ENCODE measurements at regions not wholly inside any gene's neighbourhood (a gene's known extent, or its start where the extent isn't known, plus 50 kb on each side); places are given as distances from the start of the nearest gene placed in this dataset.

DNA sequence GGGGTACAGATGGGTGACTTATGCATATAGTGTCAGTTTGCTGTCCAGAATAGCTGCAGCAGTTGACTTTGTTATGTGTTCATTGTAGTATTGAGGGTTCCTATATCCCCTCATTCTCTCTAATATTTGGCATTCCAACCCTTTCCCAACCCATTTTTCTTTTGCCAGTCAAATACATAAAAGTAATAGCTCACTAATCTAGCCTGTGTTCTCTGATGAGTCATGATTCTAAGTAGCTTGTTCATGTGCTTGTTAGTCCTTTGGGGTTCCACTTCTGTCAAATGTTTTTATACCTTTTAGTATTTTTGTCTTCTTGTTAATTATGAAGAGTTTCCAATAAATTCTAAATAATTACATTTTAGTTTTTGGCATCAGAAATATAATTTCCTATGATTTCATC, 99.2 kb upstream of the MROH9 start:
- no peak overlapping the region for H4K8ac ChIP-seq (ENCODE audit: low read depth in 2 of 2, low read length in 2 of 2)
- no peak overlapping the region for H4K5ac ChIP-seq (ENCODE audit: low read depth, low read length)
- H3K14ac ChIP-seq (replicated peaks; ENCODE audit: low read depth, low read length): no peak overlapping the region
- H3K4me1 ChIP-seq (ENCODE audit: control insufficient read depth, insufficient read depth, low read length): no peaks in the 10 kb centered on the region
- H3K4ac ChIP-seq (ENCODE audit: low read depth, low read length): no peak overlapping the region
- H2AFZ ChIP-seq (replicated peaks; ENCODE audit: low read length, poor library complexity): no peak overlapping the region
- ATAC-seq (ENCODE audit: low read depth) (peak; percentile 32; the same call in 1 of the 2 replicates), DNase-seq (peak; percentile 19)
- H3K27me3 ChIP-seq (ENCODE audit: control insufficient read depth, insufficient read depth, low read length): no peaks in the 10 kb centered on the region
- dilution Hi-C loops (cut with HindIII; ENCODE audit: low sequenced_read_pairs, unreplicated experiment): no loop called here
- H2BK20ac ChIP-seq (ENCODE audit: low read depth, low read length): no peak overlapping the region
- no peak overlapping the region for H3K23ac ChIP-seq (ENCODE audit: low read depth, low read length)
- no peaks in the 10 kb centered on the region for H3K36me3 ChIP-seq (ENCODE audit: control insufficient read depth, insufficient read depth, low read length)
- H3K79me1 ChIP-seq (ENCODE audit: low read depth in 1 of 2, low read length in 2 of 2): no peaks in the 10 kb centered on the region
- H2BK15ac ChIP-seq (ENCODE audit: low read depth, low read length): no peak overlapping the region
- no peaks in the 10 kb centered on the region for H3K9me1 ChIP-seq (ENCODE audit: insufficient read depth, low read length)
- no peak overlapping the region for H3K27ac ChIP-seq (ENCODE audit: insufficient read depth, low read length)
- H4K20me1 ChIP-seq (ENCODE audit: insufficient read depth, low read length): no peaks in the 10 kb centered on the region
- TF ChIP-seq MXI1 (IDR thresholded peaks at IDR 0.05; ENCODE audit: borderline replicate concordance, low read depth, low read length): no peak
- no peak for TF ChIP-seq FOS (IDR thresholded peaks at IDR 0.05; ENCODE audit: low read depth, low read length)
- no peak for TF ChIP-seq CTCF (conservative IDR thresholded peaks at IDR 0.05; ENCODE audit: low read depth, low read length)
- no peak for TF ChIP-seq RCOR1 (IDR thresholded peaks at IDR 0.05; ENCODE audit: insufficient replicate concordance, low read length)
- no peak for TF ChIP-seq MAZ (IDR thresholded peaks at IDR 0.05; ENCODE audit: borderline replicate concordance, low read depth, low read length)
- no peak for TF ChIP-seq BHLHE40 (IDR thresholded peaks at IDR 0.05; ENCODE audit: low read depth, low read length)
- TF ChIP-seq, protein P1, sequence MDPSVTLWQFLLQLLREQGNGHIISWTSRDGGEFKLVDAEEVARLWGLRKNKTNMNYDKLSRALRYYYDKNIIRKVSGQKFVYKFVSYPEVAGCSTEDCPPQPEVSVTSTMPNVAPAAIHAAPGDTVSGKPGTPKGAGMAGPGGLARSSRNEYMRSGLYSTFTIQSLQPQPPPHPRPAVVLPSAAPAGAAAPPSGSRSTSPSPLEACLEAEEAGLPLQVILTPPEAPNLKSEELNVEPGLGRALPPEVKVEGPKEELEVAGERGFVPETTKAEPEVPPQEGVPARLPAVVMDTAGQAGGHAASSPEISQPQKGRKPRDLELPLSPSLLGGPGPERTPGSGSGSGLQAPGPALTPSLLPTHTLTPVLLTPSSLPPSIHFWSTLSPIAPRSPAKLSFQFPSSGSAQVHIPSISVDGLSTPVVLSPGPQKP (IDR thresholded peaks at IDR 0.05; ENCODE audit: borderline replicate concordance, low read depth, low read length): no peak
- no peak for TF ChIP-seq SMC3 (IDR thresholded peaks at IDR 0.05; ENCODE audit: low read depth, low read length)
- no peak for TF ChIP-seq CEBPB (IDR thresholded peaks at IDR 0.05; ENCODE audit: low read depth, low read length)
- no peak for TF ChIP-seq RAD21 (IDR thresholded peaks at IDR 0.05; ENCODE audit: low read length)
- TF ChIP-seq POLR2A (IDR thresholded peaks at IDR 0.05; ENCODE audit: low read depth, low read length): no peak
- intact Hi-C loops (cut with micrococcal nuclease): no loop called here
- no peak overlapping the region for H2AK9ac ChIP-seq (replicated peaks; ENCODE audit: low read depth, low read length, poor library complexity)
- CTCF ChIA-PET: interaction anchor here (1.2 kb wide), 1 partner anchor 94 kb away, joined by 4 read pairs; no protein-coding TSS in a partner anchor
- H2AK5ac ChIP-seq (ENCODE audit: low read depth, low read length): no peak overlapping the region
- H3K9me3 ChIP-seq (ENCODE audit: control insufficient read depth, insufficient read depth, low read length): no peaks in the 10 kb centered on the region
- no peak overlapping the region for H3K18ac ChIP-seq (ENCODE audit: low read depth, low read length)
- H3K4me3 ChIP-seq (ENCODE audit: insufficient read depth, low read depth, low read length): no peak overlapping the region
- BruUV-seq (replicated peaks): no TSS peak
- H3K9ac ChIP-seq (ENCODE audit: low read depth, low read length): no peak overlapping the region
- POLR2A ChIA-PET (ENCODE audit: unreplicated experiment): interaction anchor here (0.6 kb wide), 1 partner anchor 54 kb away, joined by 3 read pairs; no protein-coding TSS in a partner anchor
- H2BK5ac ChIP-seq (ENCODE audit: low read depth, low read length, poor library complexity, severe bottlenecking): no peak overlapping the region
- H2BK120ac ChIP-seq (ENCODE audit: low read depth, low read length): no peak overlapping the region
- in situ Hi-C loops (cut with MboI; ENCODE audit: low sequenced_read_pairs): no loop called here
- H3K56ac ChIP-seq (ENCODE audit: extremely low read depth, insufficient read depth, low read length): no peak overlapping the region
- no peak overlapping the region for H4K91ac ChIP-seq (ENCODE audit: insufficient read depth, low read depth, low read length)
- H3K4me2 ChIP-seq (ENCODE audit: low read depth, low read length): no peak overlapping the region
